Astrocyte (in vitro differentiated cells and primary cell): ENCODE measurements at regions not wholly inside any gene's neighbourhood (a gene's known extent, or its start where the extent isn't known, plus 50 kb on each side); places are given as distances from the start of the nearest gene placed in this dataset.

Source experiments
- EZH2 ChIP-seq: IDR thresholded peaks from 2 replicates; pipeline ENCODE4 v1.6.1; 2012; ENCODE audit warnings: mild to moderate bottlenecking, low read length, inconsistent platforms; ENCODE audit not compliant: insufficient read depth
- TF ChIP-seq, protein P1 (sequence below): IDR thresholded peaks from 2 replicates; pipeline ENCODE4 v1.5.1; 2011; ENCODE audit warnings: low read depth, mild to moderate bottlenecking, inconsistent platforms, low read length, moderate library complexity; ENCODE audit not compliant: insufficient read depth

GRCh38 chr1:240031414-240031813 is 60.3 kb upstream of the FMN2 start:
- TF ChIP-seq, protein P1, sequence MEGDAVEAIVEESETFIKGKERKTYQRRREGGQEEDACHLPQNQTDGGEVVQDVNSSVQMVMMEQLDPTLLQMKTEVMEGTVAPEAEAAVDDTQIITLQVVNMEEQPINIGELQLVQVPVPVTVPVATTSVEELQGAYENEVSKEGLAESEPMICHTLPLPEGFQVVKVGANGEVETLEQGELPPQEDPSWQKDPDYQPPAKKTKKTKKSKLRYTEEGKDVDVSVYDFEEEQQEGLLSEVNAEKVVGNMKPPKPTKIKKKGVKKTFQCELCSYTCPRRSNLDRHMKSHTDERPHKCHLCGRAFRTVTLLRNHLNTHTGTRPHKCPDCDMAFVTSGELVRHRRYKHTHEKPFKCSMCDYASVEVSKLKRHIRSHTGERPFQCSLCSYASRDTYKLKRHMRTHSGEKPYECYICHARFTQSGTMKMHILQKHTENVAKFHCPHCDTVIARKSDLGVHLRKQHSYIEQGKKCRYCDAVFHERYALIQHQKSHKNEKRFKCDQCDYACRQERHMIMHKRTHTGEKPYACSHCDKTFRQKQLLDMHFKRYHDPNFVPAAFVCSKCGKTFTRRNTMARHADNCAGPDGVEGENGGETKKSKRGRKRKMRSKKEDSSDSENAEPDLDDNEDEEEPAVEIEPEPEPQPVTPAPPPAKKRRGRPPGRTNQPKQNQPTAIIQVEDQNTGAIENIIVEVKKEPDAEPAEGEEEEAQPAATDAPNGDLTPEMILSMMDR, result no peak
- TF ChIP-seq EZH2, result no peak
